Activated CD4-positive, CD25-positive, alpha-beta regulatory T cell treated with anti-CD3 and anti-CD28 coated beads, Interleukin-2, amount 50 U/mL, for 24 hours (primary cell): ENCODE measurements at regions not wholly inside any gene's neighbourhood (a gene's known extent, or its start where the extent isn't known, plus 50 kb on each side); places are given as distances from the start of the nearest gene placed in this dataset.
A peak's percentile ranks its signal among the peaks of the same experiment; 100 is the strongest.
"Not testable (repeated sequence)": the region's sequence is repeated elsewhere in the genome, so short reads cannot be mapped to it uniquely, and the experiment has no call there.

Source experiments
- ATAC-seq, 2 donors: fragments of 150-1000 bp; cut with Tn5 transposase; one replicate each; pipeline ENCODE4 v1.10.0; 2021; ENCODE audit warnings: mild to moderate bottlenecking in 1 of 2, moderate library complexity in 1 of 2

- no peak for ATAC-seq
These were observed 180.6 kb upstream of the CAND1 start for GRCh38 chr12:67088401-67089118.

- ATAC-seq = no peak
These were observed 178.0 kb upstream of the CAND1 start for GRCh38 chr12:67091204-67091603.

- no peak for ATAC-seq
These were observed 177.5 kb upstream of the CAND1 start for GRCh38 chr12:67091678-67092077.

- not testable (repeated sequence) for ATAC-seq
These were observed 176.2 kb upstream of the CAND1 start for GRCh38 chr12:67092934-67093333.

- no peak for ATAC-seq
These were observed 172.4 kb upstream of the CAND1 start for GRCh38 chr12:67096533-67097318.

GRCh38 chr12:67099858-67100257 lies 169.3 kb upstream of the CAND1 start:
- no peak for ATAC-seq

- ATAC-seq = no peak
These were observed 165.6 kb upstream of the CAND1 start for GRCh38 chr12:67103521-67103920.

GRCh38 chr12:67107235-67107634 lies 161.9 kb upstream of the CAND1 start:
- ATAC-seq = no peak

GRCh38 chr12:67107751-67108269 lies 161.3 kb upstream of the CAND1 start:
- no peak for ATAC-seq

GRCh38 chr12:67110345-67110744 lies 158.8 kb upstream of the CAND1 start:
- ATAC-seq = not testable (repeated sequence)

GRCh38 chr12:67111182-67111581 lies 158.0 kb upstream of the CAND1 start:
- no peak for ATAC-seq

GRCh38 chr12:67112586-67112985 lies 156.6 kb upstream of the CAND1 start:
- no peak for ATAC-seq

GRCh38 chr12:67116134-67116533 lies 153.0 kb upstream of the CAND1 start:
- ATAC-seq = no peak

- ATAC-seq = no peak
These were observed 146.6 kb upstream of the CAND1 start for GRCh38 chr12:67122584-67122983.

- no peak for ATAC-seq
These were observed 131.9 kb upstream of the CAND1 start for GRCh38 chr12:67137256-67137655.

GRCh38 chr12:67141296-67142018 lies 127.7 kb upstream of the CAND1 start:
- ATAC-seq = peak in 1 of 2 donors; percentile 35

- ATAC-seq = no peak
These were observed 123.5 kb upstream of the CAND1 start for GRCh38 chr12:67145692-67146091.

GRCh38 chr12:67147030-67147429 lies 122.1 kb upstream of the CAND1 start:
- no peak for ATAC-seq

- ATAC-seq = no peak
These were observed 121.7 kb upstream of the CAND1 start for GRCh38 chr12:67147447-67147846.

- no peak for ATAC-seq
These were observed 120.9 kb upstream of the CAND1 start for GRCh38 chr12:67148265-67148664.

- ATAC-seq = no peak
These were observed 117.3 kb upstream of the CAND1 start for GRCh38 chr12:67151886-67152285.

- no peak for ATAC-seq
These were observed 116.7 kb upstream of the CAND1 start for GRCh38 chr12:67152451-67152850.

GRCh38 chr12:67154901-67155300 lies 114.3 kb upstream of the CAND1 start:
- ATAC-seq = no peak
